Esophagus muscularis mucosa (tissue), 3 donors: ENCODE measurements at regions not wholly inside any gene's neighbourhood (a gene's known extent, or its start where the extent isn't known, plus 50 kb on each side); places are given as distances from the start of the nearest gene placed in this dataset.

Experiments used
- CTCF ChIP-seq, 3 experiments: fragments of 200-600 bp in 2 of 3; fragments of 450-650 bp in 1 of 3; sonication (generic) in 2 of 3; IDR thresholded peaks; one replicate each; pipeline ENCODE4 v1.5.1; 2017 to 2019; ENCODE audit warnings: antibody characterized with exemption in 3 of 3, mild to moderate bottlenecking in 2 of 3, moderate library complexity in 1 of 3
- POLR2A ChIP-seq: fragments of 450-650 bp; IDR thresholded peaks from one replicate; pipeline ENCODE4 v1.6.1; 2017; ENCODE audit warnings: antibody characterized with exemption, moderate library complexity, mild to moderate bottlenecking, low read depth

GRCh38 chr20:4076033-4076432 lies 60.7 kb upstream of the RNF24 start:
- TF ChIP-seq CTCF (IDR thresholded peaks at IDR 0.05): no peak
- TF ChIP-seq POLR2A: no peak
